ENCODE measurements at regions not wholly inside any gene's neighbourhood (a gene's known extent, or its start where the extent isn't known, plus 50 kb on each side); places are given as distances from the start of the nearest gene placed in this dataset.

GRCh38 chr1:14106679-14107313 is 406.8 kb downstream of the PRDM2 start:
- H3K27me3 ChIP-seq (ENCODE audit: control insufficient read depth in 2 of 2, insufficient read depth in 2 of 2, low read length in 2 of 2): no peaks in the 10 kb centered on the region
- Mint-ChIP-seq H3K4me1 (no peaks in the 10 kb centered on the region), H3K27ac (no peak overlapping the region), H3K27me3 (ENCODE audit: low read depth in 3 of 3) (peaks cover 0 to 4% (median 3%) of the 10 kb centered on the region in 3 donors), H3K9me3 (peaks cover 0 to 4% (median 0%) of the 10 kb centered on the region in 7 donors), H3K36me3 (no peaks in the 10 kb centered on the region), H3K4me3 (no peak overlapping the region)
- H3K4me2 ChIP-seq (replicated peaks; ENCODE audit: extremely low read depth, low read length, poor library complexity, severe bottlenecking): no peak overlapping the region
- no peaks in the 10 kb centered on the region for H3K4me1 ChIP-seq (ENCODE audit: control insufficient read depth in 1 of 2, insufficient read depth in 2 of 2, low read length in 2 of 2)
- H3K79me2 ChIP-seq (ENCODE audit: insufficient read depth, low read length): no peaks in the 10 kb centered on the region
- no peak overlapping the region for H3K4me3 ChIP-seq (replicated peaks in 1 of 3; ENCODE audit: low read depth in 2 of 3, low read length in 3 of 3)
- TF ChIP-seq CTCF (IDR thresholded peaks at IDR 0.05): no peak
- no peaks in the 10 kb centered on the region for H4K20me1 ChIP-seq (ENCODE audit: insufficient read depth, low read length)
- H3K9ac ChIP-seq (ENCODE audit: insufficient read depth, low read length, poor library complexity, severe bottlenecking): no peak overlapping the region
- no peak overlapping the region for H2AFZ ChIP-seq (ENCODE audit: insufficient read depth, low read depth, low read length, poor library complexity, severe bottlenecking)
- intact Hi-C loops (cut with micrococcal nuclease): no loop called here
- no peak for DNase-seq
- no peaks in the 10 kb centered on the region for H3K9me3 ChIP-seq (replicated peaks in 1 of 2; ENCODE audit: control insufficient read depth in 1 of 2, insufficient read depth in 1 of 2, low read length in 2 of 2)
- WGBS (ENCODE audit: insufficient coverage): 100% methylated on average over 1 of the region's 4 CpGs
- no peak overlapping the region for H3K27ac ChIP-seq (ENCODE audit: low read depth in 1 of 2, low read length in 2 of 2)
- no peaks in the 10 kb centered on the region for H3K36me3 ChIP-seq (replicated peaks in 1 of 2; ENCODE audit: control insufficient read depth in 1 of 2, insufficient read depth in 2 of 2, low read length in 2 of 2)

GRCh38 chr1:14108356-14109275 is 408.6 kb downstream of the PRDM2 start:
- no peak overlapping the region for H3K27ac Mint-ChIP-seq

More at GRCh38 chr1:14108356-14109275, 408.6 kb downstream of the PRDM2 start:
- Mint-ChIP-seq H3K9me3 (peaks cover 0 to 2% (median 0%) of the 10 kb centered on the region in 7 donors), H3K27me3 (ENCODE audit: low read depth in 3 of 3) (peaks cover 0 to 3% (median 3%) of the 10 kb centered on the region in 3 donors), H3K36me3 (no peaks in the 10 kb centered on the region), H3K4me3 (no peak overlapping the region), H3K4me1 (no peaks in the 10 kb centered on the region)
- Histone ChIP-seq H3K36me3 (replicated peaks in 1 of 2; ENCODE audit: control insufficient read depth in 1 of 2, insufficient read depth in 2 of 2, low read length in 2 of 2) (no peaks in the 10 kb centered on the region), H3K9ac (ENCODE audit: insufficient read depth, low read length, poor library complexity, severe bottlenecking) (no peak overlapping the region), H3K9me3 (replicated peaks in 1 of 2; ENCODE audit: control insufficient read depth in 1 of 2, insufficient read depth in 1 of 2, low read length in 2 of 2) (no peaks in the 10 kb centered on the region), H3K27me3 (ENCODE audit: control insufficient read depth in 2 of 2, insufficient read depth in 2 of 2, low read length in 2 of 2) (no peaks in the 10 kb centered on the region), H2AFZ (ENCODE audit: insufficient read depth, low read depth, low read length, poor library complexity, severe bottlenecking) (no peak overlapping the region), H4K20me1 (ENCODE audit: insufficient read depth, low read length) (no peaks in the 10 kb centered on the region), H3K79me2 (ENCODE audit: insufficient read depth, low read length) (no peaks in the 10 kb centered on the region), H3K27ac (ENCODE audit: low read depth in 1 of 2, low read length in 2 of 2) (no peak overlapping the region), H3K4me2 (replicated peaks; ENCODE audit: extremely low read depth, low read length, poor library complexity, severe bottlenecking) (no peak overlapping the region), H3K4me3 (replicated peaks in 1 of 3; ENCODE audit: low read depth in 2 of 3, low read length in 3 of 3) (no peak overlapping the region), H3K4me1 (ENCODE audit: control insufficient read depth in 1 of 2, insufficient read depth in 2 of 2, low read length in 2 of 2) (no peaks in the 10 kb centered on the region)
- intact Hi-C loops (cut with micrococcal nuclease): no loop called here
- no peak for TF ChIP-seq CTCF (IDR thresholded peaks at IDR 0.05)
- WGBS (ENCODE audit: insufficient coverage): 76% methylated on average over 12 of the region's 14 CpGs
- no peak for DNase-seq
